Loucy (cell line): ENCODE measurements at regions not wholly inside any gene's neighbourhood (a gene's known extent, or its start where the extent isn't known, plus 50 kb on each side); places are given as distances from the start of the nearest gene placed in this dataset.

ENCODE experiments used
- H2AFZ ChIP-seq: fragments of 200-600 bp; sonication (generic); 2 replicates; pipeline ENCODE4 v1.6.0; 2016; ENCODE audit warnings: antibody characterized with exemption, mild to moderate bottlenecking, low read length, moderate library complexity
- H3F3A ChIP-seq: fragments of 200-600 bp; 2 replicates; pipeline ENCODE4 v1.6.0; 2016; ENCODE audit warnings: antibody characterized with exemption, low read depth, mild to moderate bottlenecking
- H3K27me3 ChIP-seq: fragments of 200-600 bp; sonication (generic); 2 replicates; pipeline ENCODE4 v1.6.1; 2014; ENCODE audit warnings: low read length, mild to moderate bottlenecking; ENCODE audit not compliant: insufficient read depth, poor library complexity, severe bottlenecking
- H3K36me3 ChIP-seq: fragments of 200-600 bp; sonication (generic); 2 replicates; pipeline ENCODE4 v1.6.1; 2016; ENCODE audit warnings: low read length; ENCODE audit not compliant: insufficient read depth
- H3K4me1 ChIP-seq: fragments of 200-600 bp; sonication (generic); 2 replicates; pipeline ENCODE4 v1.5.1; 2014; ENCODE audit warnings: low read length, mild to moderate bottlenecking; ENCODE audit not compliant: insufficient read depth, poor library complexity, severe bottlenecking
- H3K4me2 ChIP-seq: fragments of 200-600 bp; sonication (generic); 2 replicates; pipeline ENCODE4 v1.6.0; 2014; ENCODE audit warnings: antibody characterized with exemption, low read length, low read depth, mild to moderate bottlenecking; ENCODE audit not compliant: poor library complexity, severe bottlenecking
- H3K4me3 ChIP-seq: fragments of 200-600 bp; sonication (generic); 2 replicates; pipeline ENCODE4 v1.5.1; 2014; ENCODE audit warnings: low read length, mild to moderate bottlenecking, mixed read lengths; ENCODE audit not compliant: poor library complexity, severe bottlenecking
- H3K79me2 ChIP-seq: fragments of 200-600 bp; sonication (generic); 2 replicates; pipeline ENCODE4 v1.6.1; 2014; ENCODE audit warnings: low read length; ENCODE audit not compliant: insufficient read depth
- H3K9ac ChIP-seq: fragments of 200-600 bp; sonication (generic); 2 replicates; pipeline ENCODE4 v1.6.0; 2014; ENCODE audit warnings: mild to moderate bottlenecking, low read depth, low read length, moderate library complexity; ENCODE audit not compliant: poor library complexity, severe bottlenecking
- H3K9me2 ChIP-seq: fragments of 200-600 bp; sonication (generic); replicated peaks from 2 replicates; pipeline ENCODE4 v1.6.1; 2016; ENCODE audit warnings: low read depth, low read length, mixed read lengths
- H3K9me3 ChIP-seq: fragments of 200-600 bp; sonication (generic); 2 replicates; pipeline ENCODE4 v1.6.1; 2014; ENCODE audit warnings: mild to moderate bottlenecking, antibody characterized with exemption, low read length, low read depth; ENCODE audit not compliant: insufficient read depth
- H4K20me1 ChIP-seq: fragments of 200-600 bp; sonication (generic); 2 replicates; pipeline ENCODE4 v1.6.0; 2014; ENCODE audit warnings: antibody characterized with exemption, low read length, mild to moderate bottlenecking; ENCODE audit not compliant: insufficient read depth, poor library complexity, severe bottlenecking
- CTCF ChIP-seq: fragments of 200-600 bp; sonication (generic); conservative IDR thresholded peaks from 2 replicates; pipeline ENCODE4 v1.5.1; 2014; ENCODE audit warnings: mild to moderate bottlenecking, antibody characterized with exemption, low read length
- EZH2phosphoT487 ChIP-seq: fragments of 200-600 bp; IDR thresholded peaks from 2 replicates; pipeline ENCODE4 v1.6.1; 2018; ENCODE audit warnings: antibody characterized with exemption, mild to moderate bottlenecking, moderate library complexity, borderline replicate concordance

DNA sequence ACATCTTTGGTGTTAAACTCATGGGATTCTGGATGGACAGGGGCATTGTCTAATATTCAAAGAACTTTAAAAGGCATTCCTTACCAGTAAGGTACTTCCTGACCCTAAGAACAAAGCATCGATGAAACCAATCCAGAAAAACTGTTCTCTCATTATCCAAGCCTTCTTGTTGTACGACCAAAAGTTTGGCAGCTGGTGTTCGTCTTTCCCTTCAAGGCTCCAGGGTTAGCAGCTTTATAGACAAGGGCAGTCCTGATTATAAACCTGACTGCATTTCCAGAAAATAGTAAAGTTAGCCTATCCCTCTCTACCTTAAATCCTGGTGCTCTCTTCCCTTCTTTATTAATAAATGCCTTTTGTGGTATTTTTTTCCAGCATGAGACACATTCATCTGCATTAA, 149.4 kb upstream of the MRPS30 start:
- TF ChIP-seq CTCF: no peak
- TF ChIP-seq EZH2phosphoT487: no peak
- Histone ChIP-seq H2AFZ (no peak overlapping the region), H3K9me3 (no peaks in the 10 kb centered on the region), H3K4me1 (no peaks in the 10 kb centered on the region), H3K4me3 (no peak overlapping the region), H3K27me3 (no peaks in the 10 kb centered on the region), H3K9me2 (no peaks in the 10 kb centered on the region), H3K79me2 (no peaks in the 10 kb centered on the region), H3K36me3 (no peaks in the 10 kb centered on the region), H3K4me2 (no peak overlapping the region), H3K9ac (no peak overlapping the region), H3F3A (no peaks in the 10 kb centered on the region), H4K20me1 (no peaks in the 10 kb centered on the region)

DNA sequence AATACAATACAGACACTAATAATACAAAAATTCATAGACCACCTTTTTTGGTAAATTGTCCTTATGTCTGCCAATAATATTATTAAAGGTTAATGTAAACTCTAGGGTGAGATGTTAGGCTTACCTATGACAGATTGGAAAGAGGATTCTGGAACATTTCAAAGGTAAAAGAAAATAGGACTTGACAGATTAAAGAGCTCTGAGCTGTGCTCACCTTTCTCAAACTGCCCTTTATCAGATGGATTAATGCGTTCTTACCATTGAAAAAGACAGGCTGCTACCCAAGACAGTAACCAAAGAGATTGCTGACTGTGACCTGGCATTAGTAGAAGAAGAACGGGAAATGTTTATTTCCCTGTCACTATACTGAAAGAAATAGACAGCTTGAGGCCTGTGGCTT, 156.1 kb upstream of the MRPS30 start:
- H3K4me2 ChIP-seq: no peak overlapping the region
- H3K9me2 ChIP-seq: no peaks in the 10 kb centered on the region
- no peaks in the 10 kb centered on the region for H3K9me3 ChIP-seq
- TF ChIP-seq EZH2phosphoT487 (no peak), CTCF (no peak)
- H3K4me3 ChIP-seq: no peak overlapping the region
- no peak overlapping the region for H3K9ac ChIP-seq
- no peaks in the 10 kb centered on the region for H3K27me3 ChIP-seq
- H3K36me3 ChIP-seq: no peaks in the 10 kb centered on the region
- no peaks in the 10 kb centered on the region for H3F3A ChIP-seq
- no peaks in the 10 kb centered on the region for H3K4me1 ChIP-seq
- H3K79me2 ChIP-seq: no peaks in the 10 kb centered on the region
- no peak overlapping the region for H2AFZ ChIP-seq
- no peaks in the 10 kb centered on the region for H4K20me1 ChIP-seq

- H3K4me1 ChIP-seq: no peaks in the 10 kb centered on the region
- no peaks in the 10 kb centered on the region for H3K9me3 ChIP-seq
- TF ChIP-seq EZH2phosphoT487 (no peak), CTCF (no peak)
- H3K4me3 ChIP-seq: no peak overlapping the region
- no peak overlapping the region for H3K4me2 ChIP-seq
- no peaks in the 10 kb centered on the region for H3K27me3 ChIP-seq
- no peaks in the 10 kb centered on the region for H3K36me3 ChIP-seq
- no peaks in the 10 kb centered on the region for H3K9me2 ChIP-seq
- no peak overlapping the region for H2AFZ ChIP-seq
- H4K20me1 ChIP-seq: no peaks in the 10 kb centered on the region
- no peak overlapping the region for H3K9ac ChIP-seq
- H3F3A ChIP-seq: no peaks in the 10 kb centered on the region
- H3K79me2 ChIP-seq: no peaks in the 10 kb centered on the region
Measured at GRCh38 chr5:44646016-44646415, 162.7 kb upstream of the MRPS30 start.
